HEK293T (cell line): ENCODE measurements at regions not wholly inside any gene's neighbourhood (a gene's known extent, or its start where the extent isn't known, plus 50 kb on each side); places are given as distances from the start of the nearest gene placed in this dataset.

ENCODE experiments used
- CTCF ChIA-PET: fragments of 350-600 bp; formaldehyde crosslinking; extraction: SDS; loops from one replicate; lab custom pipeline; 2021; ENCODE audit warnings: antibody characterized with exemption, inconsistent platforms; lab: Yijun Ruan, JAX
- POLR2A ChIA-PET: fragments of 350-600 bp; formaldehyde crosslinking; extraction: SDS; loops from one replicate; lab custom pipeline; 2020; ENCODE audit warnings: antibody characterized with exemption, inconsistent platforms; lab: Yijun Ruan, JAX
- DNase-seq: peaks from one replicate; pipeline ENCODE4 v3.0.0; 2012; ENCODE audit warnings: mixed read lengths; ENCODE audit errors: extremely low spot score
- ARNT ChIP-seq: fragments of 450-650 bp; IDR thresholded peaks from 2 replicates; pipeline ENCODE4 v1.6.1; 2017; ENCODE audit warnings: mild to moderate bottlenecking
- CTBP1 ChIP-seq: fragments of 450-650 bp; IDR thresholded peaks from 2 replicates; pipeline ENCODE4 v1.6.1; 2016; ENCODE audit warnings: borderline replicate concordance
- ELF4 ChIP-seq: fragments of 450-650 bp; IDR thresholded peaks from 2 replicates; pipeline ENCODE4 v1.6.1; 2017; ENCODE audit warnings: antibody characterized with exemption
- FOXM1 ChIP-seq: fragments of 450-650 bp; IDR thresholded peaks from 2 replicates; pipeline ENCODE4 v1.6.1; 2017; ENCODE audit warnings: mild to moderate bottlenecking, borderline replicate concordance
- LEF1 ChIP-seq: fragments of 450-650 bp; IDR thresholded peaks from 2 replicates; pipeline ENCODE4 v1.6.1; 2017; ENCODE audit warnings: mild to moderate bottlenecking, borderline replicate concordance
- SP1 ChIP-seq: fragments of 450-650 bp; IDR thresholded peaks from 2 replicates; pipeline ENCODE4 v1.6.1; 2017
- SUZ12 ChIP-seq: fragments of 450-650 bp; IDR thresholded peaks from 2 replicates; pipeline ENCODE4 v1.6.1; 2016; ENCODE audit warnings: mild to moderate bottlenecking
- TF ChIP-seq, protein P1 (sequence below): fragments of 450-650 bp; IDR thresholded peaks from 2 replicates; pipeline ENCODE4 v1.6.1; 2016

DNA sequence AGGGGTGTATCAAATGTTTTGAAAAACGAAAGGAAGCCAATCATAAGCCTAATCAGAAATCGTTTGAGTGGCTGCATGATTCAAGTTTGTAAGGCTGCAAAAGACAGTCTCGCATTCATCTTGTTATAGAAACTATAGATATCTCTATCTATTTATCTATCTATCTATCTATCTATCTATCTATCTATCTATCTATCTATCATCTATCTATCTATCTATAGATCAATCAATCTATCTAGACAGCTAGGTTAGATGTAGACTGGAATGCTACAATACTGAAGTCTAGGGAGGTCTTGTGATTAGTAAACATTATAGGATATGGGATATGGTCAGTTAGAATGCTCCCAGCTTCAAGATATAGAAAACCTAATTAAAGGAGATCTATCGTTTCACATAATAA is 52.2 kb upstream of the BTG1 start:
- no peak for DNase-seq
- CTCF ChIA-PET = interaction anchor here (0.5 kb wide), 1 partner anchor 211 kb away, joined by 4 read pairs; no protein-coding TSS in a partner anchor
- no peak for TF ChIP-seq SP1
- TF ChIP-seq FOXM1 = no peak
- POLR2A ChIA-PET = no interaction called here

DNA sequence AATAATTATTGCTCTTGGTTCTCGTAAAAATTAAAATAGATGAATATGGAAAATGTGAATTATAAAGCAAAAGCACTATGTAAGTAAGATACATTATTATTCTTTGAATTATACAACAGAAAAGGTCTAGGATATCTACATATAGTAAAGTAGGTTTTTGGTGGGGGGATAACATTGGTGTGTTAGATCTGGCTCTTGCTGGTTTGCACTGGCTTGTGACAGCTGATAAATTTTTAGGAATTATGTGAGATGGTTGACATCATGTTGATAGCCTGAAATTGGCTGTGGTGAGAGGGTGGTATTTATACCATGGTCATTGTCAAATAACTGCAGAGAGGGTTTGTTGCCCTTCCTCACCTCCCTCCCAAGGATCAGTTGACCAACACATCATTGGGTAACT is 50.7 kb upstream of the BTG1 start:
- ChIA-PET CTCF (no interaction called here), POLR2A (interaction anchor here (0.9 kb wide), 1 partner anchor 50 kb away, joined by 3 read pairs; no protein-coding TSS in a partner anchor)
- DNase-seq = no peak
- no peak for TF ChIP-seq CTBP1
- TF ChIP-seq ARNT = no peak
- no peak for TF ChIP-seq ELF4
- TF ChIP-seq, protein P1, sequence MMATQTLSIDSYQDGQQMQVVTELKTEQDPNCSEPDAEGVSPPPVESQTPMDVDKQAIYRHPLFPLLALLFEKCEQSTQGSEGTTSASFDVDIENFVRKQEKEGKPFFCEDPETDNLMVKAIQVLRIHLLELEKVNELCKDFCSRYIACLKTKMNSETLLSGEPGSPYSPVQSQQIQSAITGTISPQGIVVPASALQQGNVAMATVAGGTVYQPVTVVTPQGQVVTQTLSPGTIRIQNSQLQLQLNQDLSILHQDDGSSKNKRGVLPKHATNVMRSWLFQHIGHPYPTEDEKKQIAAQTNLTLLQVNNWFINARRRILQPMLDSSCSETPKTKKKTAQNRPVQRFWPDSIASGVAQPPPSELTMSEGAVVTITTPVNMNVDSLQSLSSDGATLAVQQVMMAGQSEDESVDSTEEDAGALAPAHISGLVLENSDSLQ = no peak
- no peak for TF ChIP-seq LEF1
- no peak for TF ChIP-seq SUZ12
